ENCODE measurements at regions not wholly inside any gene's neighbourhood (a gene's known extent, or its start where the extent isn't known, plus 50 kb on each side); places are given as distances from the start of the nearest gene placed in this dataset.

DNA sequence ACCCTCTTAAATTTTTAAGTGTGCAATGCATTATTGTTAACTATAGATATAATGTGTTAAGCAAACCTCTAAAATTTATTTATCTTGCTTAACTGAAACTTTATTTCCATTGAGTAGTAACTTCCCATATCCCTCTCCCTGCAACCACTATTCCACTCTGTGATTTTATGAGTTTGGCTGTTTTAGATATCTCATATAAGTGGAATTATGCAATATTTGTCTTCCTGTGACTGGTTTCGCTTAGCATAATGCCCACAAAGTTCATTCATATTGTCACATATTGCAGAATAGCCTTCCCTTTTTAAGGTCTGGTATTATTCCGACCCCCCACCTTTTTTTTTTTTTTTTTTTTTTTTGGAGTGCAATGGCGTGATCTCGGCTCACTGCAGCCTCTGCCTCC, 247.6 kb downstream of the EMP1 start (continued):
- TF ChIP-seq, protein P1, sequence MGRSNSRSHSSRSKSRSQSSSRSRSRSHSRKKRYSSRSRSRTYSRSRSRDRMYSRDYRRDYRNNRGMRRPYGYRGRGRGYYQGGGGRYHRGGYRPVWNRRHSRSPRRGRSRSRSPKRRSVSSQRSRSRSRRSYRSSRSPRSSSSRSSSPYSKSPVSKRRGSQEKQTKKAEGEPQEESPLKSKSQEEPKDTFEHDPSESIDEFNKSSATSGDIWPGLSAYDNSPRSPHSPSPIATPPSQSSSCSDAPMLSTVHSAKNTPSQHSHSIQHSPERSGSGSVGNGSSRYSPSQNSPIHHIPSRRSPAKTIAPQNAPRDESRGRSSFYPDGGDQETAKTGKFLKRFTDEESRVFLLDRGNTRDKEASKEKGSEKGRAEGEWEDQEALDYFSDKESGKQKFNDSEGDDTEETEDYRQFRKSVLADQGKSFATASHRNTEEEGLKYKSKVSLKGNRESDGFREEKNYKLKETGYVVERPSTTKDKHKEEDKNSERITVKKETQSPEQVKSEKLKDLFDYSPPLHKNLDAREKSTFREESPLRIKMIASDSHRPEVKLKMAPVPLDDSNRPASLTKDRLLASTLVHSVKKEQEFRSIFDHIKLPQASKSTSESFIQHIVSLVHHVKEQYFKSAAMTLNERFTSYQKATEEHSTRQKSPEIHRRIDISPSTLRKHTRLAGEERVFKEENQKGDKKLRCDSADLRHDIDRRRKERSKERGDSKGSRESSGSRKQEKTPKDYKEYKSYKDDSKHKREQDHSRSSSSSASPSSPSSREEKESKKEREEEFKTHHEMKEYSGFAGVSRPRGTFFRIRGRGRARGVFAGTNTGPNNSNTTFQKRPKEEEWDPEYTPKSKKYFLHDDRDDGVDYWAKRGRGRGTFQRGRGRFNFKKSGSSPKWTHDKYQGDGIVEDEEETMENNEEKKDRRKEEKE (IDR thresholded peaks at IDR 0.05) = no peak
- TF ChIP-seq, protein P2, sequence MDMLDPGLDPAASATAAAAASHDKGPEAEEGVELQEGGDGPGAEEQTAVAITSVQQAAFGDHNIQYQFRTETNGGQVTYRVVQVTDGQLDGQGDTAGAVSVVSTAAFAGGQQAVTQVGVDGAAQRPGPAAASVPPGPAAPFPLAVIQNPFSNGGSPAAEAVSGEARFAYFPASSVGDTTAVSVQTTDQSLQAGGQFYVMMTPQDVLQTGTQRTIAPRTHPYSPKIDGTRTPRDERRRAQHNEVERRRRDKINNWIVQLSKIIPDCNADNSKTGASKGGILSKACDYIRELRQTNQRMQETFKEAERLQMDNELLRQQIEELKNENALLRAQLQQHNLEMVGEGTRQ (IDR thresholded peaks at IDR 0.05; ENCODE audit: borderline replicate concordance, low read depth, low read length) = no peak
- TF ChIP-seq KAT2A (conservative IDR thresholded peaks at IDR 0.05; ENCODE audit: control insufficient read depth, low read depth, low read length) = no peak
- TF ChIP-seq TAF1 (IDR thresholded peaks at IDR 0.05; ENCODE audit: borderline replicate concordance, low read depth, low read length) = no peak

DNA sequence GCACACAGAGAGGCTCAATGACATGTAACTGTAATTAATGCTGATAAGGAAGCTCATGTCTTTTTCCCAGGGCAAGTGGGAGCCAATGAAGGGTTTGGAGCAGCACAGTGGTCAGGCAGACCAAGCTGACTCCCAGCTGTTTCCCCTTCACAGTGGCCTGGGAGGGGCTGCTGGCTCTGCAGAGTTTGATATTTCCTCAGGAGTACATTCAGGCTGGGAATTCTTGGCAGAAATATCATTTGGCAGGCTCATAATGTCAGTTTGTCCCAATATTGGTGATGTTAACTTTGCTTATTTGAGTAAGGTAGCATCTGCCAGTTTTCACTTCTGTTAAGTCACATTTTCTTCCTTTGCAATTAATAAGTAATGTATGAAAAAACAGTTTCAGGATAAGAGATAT, 247.0 kb downstream of the EMP1 start:
- Histone ChIP-seq H3K9me3 (replicated peaks; ENCODE audit: control insufficient read depth, insufficient read depth, low read length) (no peaks in the 10 kb centered on the region), H3K27ac (ENCODE audit: control insufficient read depth, insufficient read depth) (no peak overlapping the region), H3K4me2 (ENCODE audit: control insufficient read depth, insufficient read depth) (no peak overlapping the region), H2AFZ (ENCODE audit: control insufficient read depth, low read depth, low read length) (no peak overlapping the region), H3K36me3 (ENCODE audit: control insufficient read depth in 2 of 2, insufficient read depth in 2 of 2, low read length in 1 of 2) (no peaks in the 10 kb centered on the region), H3K9ac (ENCODE audit: control insufficient read depth, insufficient read depth, low read length) (no peak overlapping the region), H3K4me1 (ENCODE audit: control insufficient read depth, insufficient read depth, low read length) (no peaks in the 10 kb centered on the region), H3K79me2 (ENCODE audit: control insufficient read depth, insufficient read depth, low read length) (no peaks in the 10 kb centered on the region), H4K20me1 (ENCODE audit: control insufficient read depth, insufficient read depth) (no peaks in the 10 kb centered on the region), H3K4me3 (no peak overlapping the region), H3K27me3 (replicated peaks in 1 of 2; ENCODE audit: control insufficient read depth in 2 of 2, insufficient read depth in 2 of 2, low read length in 1 of 2) (no peaks in the 10 kb centered on the region)
- no peak for DNase-seq (ENCODE audit: low read depth, low spot score)
- in situ Hi-C loops (cut with MboI) (no loop called here), intact Hi-C loops (cut with micrococcal nuclease; ENCODE audit: unreplicated experiment) (no loop called here)
- ChIA-PET CTCF (no interaction called here), SMC1A (ENCODE audit: uncharacterized antibody, unreplicated experiment) (no interaction called here), RAD21 (ENCODE audit: unreplicated experiment) (no interaction called here), POLR2A (no interaction called here)
- BruUV-seq (replicated peaks) = no TSS peak
- no peak for ATAC-seq
- no peak for FAIRE-seq
- no peak for TF ChIP-seq BACH1 (IDR thresholded peaks at IDR 0.05; ENCODE audit: borderline replicate concordance)
- TF ChIP-seq ATF7 (IDR thresholded peaks at IDR 0.05; ENCODE audit: low read depth) = no peak
- no peak for TF ChIP-seq JUNB (IDR thresholded peaks at IDR 0.05)
- TF ChIP-seq, protein P3, sequence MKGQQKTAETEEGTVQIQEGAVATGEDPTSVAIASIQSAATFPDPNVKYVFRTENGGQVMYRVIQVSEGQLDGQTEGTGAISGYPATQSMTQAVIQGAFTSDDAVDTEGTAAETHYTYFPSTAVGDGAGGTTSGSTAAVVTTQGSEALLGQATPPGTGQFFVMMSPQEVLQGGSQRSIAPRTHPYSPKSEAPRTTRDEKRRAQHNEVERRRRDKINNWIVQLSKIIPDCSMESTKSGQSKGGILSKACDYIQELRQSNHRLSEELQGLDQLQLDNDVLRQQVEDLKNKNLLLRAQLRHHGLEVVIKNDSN (IDR thresholded peaks at IDR 0.05; ENCODE audit: borderline replicate concordance, extremely low read length, insufficient read depth, low read depth, low read length) = no peak
- TF ChIP-seq STAT3 (IDR thresholded peaks at IDR 0.05; ENCODE audit: low read depth, low read length) = no peak
- TF ChIP-seq SUPT20H (IDR thresholded peaks at IDR 0.05; ENCODE audit: borderline replicate concordance, control insufficient read depth, low read depth, low read length) = no peak
- TF ChIP-seq MTA2 (IDR thresholded peaks at IDR 0.05; ENCODE audit: low read depth) = no peak
- TF ChIP-seq, protein P4, sequence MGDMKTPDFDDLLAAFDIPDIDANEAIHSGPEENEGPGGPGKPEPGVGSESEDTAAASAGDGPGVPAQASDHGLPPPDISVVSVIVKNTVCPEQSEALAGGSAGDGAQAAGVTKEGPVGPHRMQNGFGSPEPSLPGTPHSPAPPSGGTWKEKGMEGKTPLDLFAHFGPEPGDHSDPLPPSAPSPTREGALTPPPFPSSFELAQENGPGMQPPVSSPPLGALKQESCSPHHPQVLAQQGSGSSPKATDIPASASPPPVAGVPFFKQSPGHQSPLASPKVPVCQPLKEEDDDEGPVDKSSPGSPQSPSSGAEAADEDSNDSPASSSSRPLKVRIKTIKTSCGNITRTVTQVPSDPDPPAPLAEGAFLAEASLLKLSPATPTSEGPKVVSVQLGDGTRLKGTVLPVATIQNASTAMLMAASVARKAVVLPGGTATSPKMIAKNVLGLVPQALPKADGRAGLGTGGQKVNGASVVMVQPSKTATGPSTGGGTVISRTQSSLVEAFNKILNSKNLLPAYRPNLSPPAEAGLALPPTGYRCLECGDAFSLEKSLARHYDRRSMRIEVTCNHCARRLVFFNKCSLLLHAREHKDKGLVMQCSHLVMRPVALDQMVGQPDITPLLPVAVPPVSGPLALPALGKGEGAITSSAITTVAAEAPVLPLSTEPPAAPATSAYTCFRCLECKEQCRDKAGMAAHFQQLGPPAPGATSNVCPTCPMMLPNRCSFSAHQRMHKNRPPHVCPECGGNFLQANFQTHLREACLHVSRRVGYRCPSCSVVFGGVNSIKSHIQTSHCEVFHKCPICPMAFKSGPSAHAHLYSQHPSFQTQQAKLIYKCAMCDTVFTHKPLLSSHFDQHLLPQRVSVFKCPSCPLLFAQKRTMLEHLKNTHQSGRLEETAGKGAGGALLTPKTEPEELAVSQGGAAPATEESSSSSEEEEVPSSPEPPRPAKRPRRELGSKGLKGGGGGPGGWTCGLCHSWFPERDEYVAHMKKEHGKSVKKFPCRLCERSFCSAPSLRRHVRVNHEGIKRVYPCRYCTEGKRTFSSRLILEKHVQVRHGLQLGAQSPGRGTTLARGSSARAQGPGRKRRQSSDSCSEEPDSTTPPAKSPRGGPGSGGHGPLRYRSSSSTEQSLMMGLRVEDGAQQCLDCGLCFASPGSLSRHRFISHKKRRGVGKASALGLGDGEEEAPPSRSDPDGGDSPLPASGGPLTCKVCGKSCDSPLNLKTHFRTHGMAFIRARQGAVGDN (IDR thresholded peaks at IDR 0.05) = no peak
- no peak for TF ChIP-seq RCOR1 (conservative IDR thresholded peaks at IDR 0.05; ENCODE audit: low read depth, low read length)
- no peak for TF ChIP-seq BHLHE40 (IDR thresholded peaks at IDR 0.05; ENCODE audit: borderline replicate concordance in 1 of 2, low read depth in 2 of 2, low read length in 1 of 2)

Measured in GM12878 (cell line).